NOMO-1 (cell line): ENCODE measurements at regions not wholly inside any gene's neighbourhood (a gene's known extent, or its start where the extent isn't known, plus 50 kb on each side); places are given as distances from the start of the nearest gene placed in this dataset.

ENCODE experiments used
- DNase-seq, 2 experiments: peaks; one replicate each; lab custom pipeline; 2025; ENCODE audit not compliant: unreplicated experiment in 2 of 2; lab: John Stamatoyannopoulos, UW

DNA sequence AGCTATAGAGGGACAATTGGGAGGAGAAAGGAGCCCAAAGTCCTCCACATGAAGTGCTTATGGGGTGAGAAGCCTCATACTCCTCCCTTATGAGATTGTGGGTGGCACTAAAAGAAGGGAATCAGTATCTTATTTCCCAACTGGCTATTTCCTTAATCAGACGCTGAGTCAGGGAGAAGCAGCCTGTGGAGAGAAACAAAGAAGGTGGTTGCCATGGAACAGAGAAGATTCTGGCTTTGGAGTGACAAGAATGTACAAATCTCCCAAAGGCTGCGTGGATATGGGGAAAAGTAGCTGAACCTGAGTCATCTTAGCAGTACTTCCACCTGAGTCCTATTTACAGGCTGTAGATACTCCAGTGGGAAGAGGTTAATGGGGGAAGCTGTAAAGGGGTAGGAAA is 115.8 kb upstream of the CWC22 start:
- DNase-seq, result no peak

DNA sequence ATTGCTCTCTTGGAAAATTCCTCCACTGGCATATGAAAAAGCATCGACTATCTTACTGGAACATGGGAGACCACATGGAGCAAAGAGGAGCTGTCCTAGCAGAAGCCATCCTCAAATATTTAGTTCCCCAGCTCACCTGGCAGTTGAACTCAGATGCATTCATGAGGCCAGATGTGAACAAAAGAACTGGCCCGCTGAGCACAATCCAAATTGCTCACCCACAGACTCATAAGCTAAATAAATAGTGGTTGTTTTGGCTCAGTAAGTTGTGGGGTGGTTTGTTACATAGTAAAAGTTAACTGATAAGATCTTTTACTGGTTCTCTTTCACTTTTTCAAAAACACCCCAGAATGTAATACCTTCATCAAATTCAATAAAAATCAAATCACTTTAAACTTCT is 108.6 kb upstream of the CWC22 start:
- no peak for DNase-seq

DNA sequence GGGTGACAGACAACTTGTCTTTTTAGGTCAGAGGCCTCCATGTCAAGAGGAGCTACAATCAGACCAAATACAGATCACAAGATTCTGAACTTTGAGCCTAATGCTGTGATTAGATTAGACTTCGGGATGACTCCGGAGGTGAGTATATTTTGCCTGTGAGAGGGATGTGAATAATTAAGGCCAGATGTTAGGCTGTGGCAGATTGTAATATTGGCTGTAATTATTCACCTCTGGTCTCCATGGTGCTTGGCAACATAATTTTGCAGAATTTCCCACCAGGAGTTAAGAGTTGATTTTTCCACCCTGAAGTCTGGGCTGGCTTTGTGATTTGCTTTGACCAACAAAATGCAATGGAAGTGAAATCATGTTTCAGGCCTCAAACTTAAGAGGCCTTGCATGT is 108.2 kb upstream of the CWC22 start:
- DNase-seq, result no peak

DNA sequence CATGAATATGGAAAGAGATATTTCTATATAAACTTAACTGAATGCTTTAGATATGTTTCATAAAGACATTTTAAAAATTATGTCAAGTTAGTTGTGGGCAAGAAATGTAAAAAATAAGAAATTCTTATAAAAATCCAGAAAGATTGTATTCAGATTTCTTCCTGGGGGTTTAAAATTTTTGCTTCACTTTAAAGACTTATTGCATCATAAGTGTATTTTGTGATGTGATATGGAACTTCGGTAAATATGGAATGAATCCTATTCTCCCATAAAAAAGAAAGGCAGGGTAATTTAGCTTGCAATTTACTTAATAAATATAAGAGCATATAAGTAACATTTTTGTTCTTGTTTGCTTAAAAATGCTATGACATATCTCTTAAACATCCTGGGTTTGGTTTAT is 104.8 kb upstream of the CWC22 start:
- no peak for DNase-seq

DNA sequence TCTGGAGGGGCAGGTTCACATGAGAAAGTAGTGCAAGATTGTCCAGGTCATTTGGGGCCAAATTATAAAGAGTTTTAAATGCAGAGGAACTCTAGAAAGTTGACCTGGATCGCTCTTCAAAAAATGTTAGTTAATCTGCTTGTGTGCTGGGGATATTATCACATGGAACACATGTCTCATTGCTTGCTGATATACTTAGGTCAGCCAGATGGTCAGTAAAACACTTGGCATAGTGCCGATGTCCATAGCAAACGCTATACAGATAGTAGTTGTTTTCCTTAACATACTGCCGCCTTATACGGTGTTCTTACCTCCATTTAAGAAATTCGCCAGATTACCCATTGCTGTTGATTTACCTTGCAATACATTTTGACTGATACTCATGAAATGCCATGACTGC is 103.4 kb upstream of the CWC22 start:
- no peak for DNase-seq

DNA sequence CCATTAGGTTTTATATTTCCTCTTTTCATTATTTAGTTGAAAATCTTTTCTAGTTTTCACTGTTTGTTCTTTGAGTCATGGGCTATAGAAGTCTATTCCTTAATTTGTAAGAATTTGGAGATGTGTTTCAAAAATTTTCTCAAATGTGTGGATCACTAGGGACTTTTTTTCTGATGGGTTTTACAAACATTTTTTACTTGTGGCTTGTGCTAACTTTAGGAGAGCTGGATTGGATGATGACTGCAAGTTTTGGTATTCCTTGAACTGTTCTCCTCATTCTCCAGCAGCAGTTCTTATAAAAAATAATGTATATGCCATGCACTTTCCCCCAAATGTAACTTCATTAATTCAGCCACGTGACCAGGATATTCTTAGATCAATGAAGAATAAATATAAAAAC is 94.7 kb upstream of the CWC22 start:
- DNase-seq, result no peak

DNA sequence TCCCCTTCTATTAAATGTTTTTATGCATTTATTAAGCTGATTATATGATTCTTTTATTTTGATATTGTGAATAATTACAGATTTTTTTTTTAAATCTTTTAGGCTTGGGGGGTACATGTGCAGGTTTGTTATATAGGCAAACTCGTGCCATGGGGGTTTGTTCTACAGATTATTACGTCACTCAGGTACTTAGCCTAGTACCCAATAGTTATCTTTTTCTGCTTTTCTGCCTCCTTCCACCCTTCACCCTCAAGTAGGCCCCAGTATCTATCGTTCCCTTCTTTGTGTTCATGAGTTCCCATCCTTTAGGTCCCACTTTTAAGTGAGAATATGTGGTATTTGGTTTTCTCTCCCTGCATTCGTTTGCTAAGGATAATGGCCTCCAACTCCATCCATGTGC is 92.2 kb upstream of the CWC22 start:
- no peak for DNase-seq

DNA sequence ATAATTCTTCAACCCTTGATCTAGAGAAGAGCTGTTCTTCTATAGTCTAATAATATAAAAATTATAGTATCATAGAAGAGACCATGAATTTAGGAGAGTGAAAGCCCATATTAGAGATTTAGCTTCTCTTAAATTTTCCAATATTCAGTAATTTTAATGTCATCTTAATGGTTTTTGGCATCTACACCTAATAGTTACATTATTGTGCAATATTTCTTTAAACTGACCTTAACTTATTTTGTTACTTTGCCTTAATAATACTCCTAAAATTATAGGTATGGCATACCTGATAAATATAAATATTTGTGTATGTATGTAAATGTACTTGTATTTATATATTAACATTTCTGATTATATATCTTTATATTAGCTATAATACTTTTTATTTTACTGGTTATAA is 78.0 kb upstream of the CWC22 start:
- DNase-seq, result no peak

DNA sequence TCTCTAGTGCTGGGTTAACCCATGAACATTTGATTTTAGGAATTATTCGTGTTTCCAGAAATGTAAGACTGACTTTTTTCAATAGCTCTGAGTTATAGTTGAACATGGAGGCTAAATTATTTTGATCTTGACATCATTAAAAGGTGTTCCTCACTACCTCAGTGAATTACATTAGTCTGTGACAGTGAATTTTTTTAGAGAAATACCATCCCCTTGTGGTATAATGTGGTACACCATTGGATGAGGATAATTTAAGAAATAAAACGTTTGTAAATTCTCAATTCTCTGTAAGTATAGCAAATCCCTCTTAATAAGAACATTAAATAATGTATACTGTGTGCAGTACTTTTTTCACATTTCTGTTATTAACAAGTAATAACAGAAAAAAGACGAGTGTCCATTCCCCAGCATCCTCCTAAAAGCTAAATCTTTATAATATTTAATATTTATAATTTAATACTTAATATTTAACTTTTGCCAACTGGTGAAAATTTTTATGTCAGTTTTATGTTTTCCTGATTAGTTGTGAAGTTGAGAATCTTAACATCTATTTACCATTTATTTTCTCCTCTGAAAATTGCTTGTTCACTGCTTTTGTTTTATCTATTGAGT is 70.3 kb upstream of the CWC22 start:
- DNase-seq, result no peak

DNA sequence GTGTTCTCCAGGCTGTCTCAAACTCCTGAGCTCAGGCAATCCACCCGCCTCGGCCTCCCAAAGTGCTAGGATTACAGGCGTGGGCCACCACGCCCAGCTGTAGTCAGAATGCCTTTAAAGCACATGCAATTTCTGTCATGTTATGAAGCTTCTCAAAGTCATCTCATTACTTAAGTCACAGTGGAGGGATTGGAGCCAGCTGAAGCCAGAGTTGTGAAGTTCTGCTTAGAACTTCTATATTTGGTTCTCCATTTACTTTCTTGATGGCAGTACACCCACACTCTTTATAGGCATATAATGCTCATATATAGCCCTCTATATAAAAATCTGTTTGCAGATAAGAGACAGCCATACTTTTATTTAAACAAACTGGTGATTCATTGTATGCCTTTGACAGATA is 68.8 kb upstream of the CWC22 start:
- DNase-seq, result no peak

DNA sequence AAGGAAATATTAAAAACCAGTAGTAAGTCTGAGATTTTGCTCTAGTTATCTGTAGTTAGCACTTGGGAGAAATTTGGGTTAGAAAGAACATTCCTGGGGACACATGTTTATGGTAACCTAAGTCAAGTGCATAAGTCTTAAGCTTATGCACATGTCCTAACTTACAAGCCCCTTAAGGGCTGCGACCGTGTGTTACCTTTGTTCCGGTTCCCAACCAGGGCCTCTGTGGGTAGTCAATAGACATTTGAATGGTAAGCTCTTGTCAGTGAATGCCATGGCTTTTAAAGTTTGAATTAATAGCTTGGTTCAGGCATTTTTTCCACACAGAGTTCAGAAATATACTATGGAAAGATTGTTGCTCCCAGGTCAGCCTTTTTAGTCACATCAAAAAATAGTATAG is 64.7 kb upstream of the CWC22 start:
- no peak for DNase-seq

DNA sequence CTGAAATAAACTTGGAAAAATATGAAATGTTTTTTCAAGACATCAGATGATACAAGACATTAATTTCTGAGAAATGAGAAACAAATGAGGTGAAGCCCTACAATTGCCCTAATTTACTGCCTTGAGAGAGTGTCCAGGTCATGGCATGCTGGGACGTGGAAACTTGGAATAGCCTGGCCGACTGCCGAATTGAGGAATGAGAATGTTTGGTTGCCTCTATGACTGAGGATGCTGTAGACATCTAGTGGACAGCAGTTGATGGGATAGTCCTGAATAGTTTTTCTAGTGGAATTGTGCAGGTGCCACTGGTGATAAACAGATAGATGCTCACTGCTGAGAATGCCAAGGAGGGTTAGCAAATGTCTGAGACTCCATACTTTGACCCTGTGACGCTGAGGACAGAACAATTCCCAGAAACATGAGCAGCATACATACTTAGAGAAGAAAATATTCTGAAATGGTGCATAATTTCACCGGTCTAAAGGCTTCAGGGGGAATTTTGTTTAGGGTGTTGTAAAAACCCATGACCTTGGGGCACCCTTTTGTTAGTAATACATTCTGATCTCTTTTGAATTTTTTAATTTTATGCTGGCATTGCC is 56.5 kb upstream of the CWC22 start:
- no peak for DNase-seq

DNA sequence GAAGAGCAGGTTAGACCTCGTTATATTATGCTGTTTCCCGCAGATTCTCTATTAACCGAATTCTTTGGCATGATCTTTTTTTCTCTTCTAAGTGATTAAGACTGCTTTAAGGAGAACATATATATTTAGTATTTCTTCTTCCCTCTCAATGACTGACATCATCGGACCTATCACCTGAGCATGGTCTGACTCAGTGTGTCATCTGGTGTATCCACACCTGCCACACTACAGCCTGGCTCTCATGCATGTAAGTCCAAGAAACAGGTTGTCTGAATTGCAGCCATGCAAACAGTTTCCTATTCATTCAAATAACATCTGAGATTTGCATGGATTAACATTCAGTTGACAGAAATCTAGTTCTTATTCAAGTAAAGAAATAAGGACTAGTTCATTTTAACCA is 55.1 kb upstream of the CWC22 start:
- no peak for DNase-seq

DNA sequence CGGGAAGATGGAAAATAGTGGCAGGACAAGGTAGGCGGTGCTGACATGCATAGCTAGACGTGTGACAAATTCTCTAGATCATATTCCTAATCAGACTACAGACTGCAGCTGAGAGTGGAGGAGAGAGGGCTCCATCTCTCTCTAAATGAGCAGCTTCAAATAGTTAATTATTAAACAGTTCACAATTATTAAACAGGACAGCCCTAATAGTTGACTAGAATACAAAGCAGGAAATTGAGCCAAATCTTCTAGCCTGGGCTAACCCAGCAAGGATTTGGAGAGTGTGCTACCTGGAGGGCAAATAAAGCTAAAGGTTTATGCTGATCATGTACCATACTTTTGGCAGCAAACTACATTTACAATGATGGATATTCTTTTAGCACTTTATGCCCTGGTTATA is 54.4 kb upstream of the CWC22 start:
- no peak for DNase-seq

DNA sequence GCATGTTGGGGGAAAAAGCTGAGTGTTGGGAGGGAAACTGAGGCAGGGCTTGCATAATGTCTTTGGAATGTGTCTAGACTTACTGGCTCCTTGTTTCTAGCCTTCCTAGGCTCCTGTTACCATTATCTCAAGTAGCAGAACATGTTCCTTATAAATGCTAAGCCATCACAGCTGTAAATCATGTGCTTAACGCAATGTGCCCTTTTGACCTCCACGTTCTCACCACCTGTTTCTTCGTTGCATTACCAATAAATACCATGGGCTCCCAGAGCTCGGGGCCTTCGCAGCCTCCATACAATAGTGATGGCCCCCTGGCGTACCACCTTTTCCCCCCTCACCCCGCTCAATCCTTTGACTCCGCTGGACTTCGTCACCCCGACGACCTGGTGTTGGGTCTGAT is 54.0 kb upstream of the CWC22 start:
- DNase-seq, result no peak

DNA sequence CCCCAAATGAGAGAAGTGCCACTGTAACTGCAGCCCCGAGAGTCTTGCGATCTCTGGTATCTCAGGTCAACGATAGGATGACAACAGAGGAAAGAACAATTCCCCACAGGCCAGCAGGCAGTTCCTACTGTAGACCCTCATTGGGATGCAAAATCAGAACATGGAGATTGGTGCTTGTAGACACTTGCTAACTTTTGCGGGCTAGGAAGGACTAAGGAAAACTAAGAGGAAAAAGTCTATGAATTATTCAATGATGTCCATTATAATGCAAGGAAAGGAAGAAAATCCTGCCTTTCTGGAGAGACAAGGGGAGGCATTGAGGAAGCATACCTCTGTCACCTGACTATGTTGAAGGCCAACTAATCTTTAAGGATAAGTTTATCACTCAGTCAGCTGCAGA is 51.9 kb upstream of the CWC22 start:
- no peak for DNase-seq

DNA sequence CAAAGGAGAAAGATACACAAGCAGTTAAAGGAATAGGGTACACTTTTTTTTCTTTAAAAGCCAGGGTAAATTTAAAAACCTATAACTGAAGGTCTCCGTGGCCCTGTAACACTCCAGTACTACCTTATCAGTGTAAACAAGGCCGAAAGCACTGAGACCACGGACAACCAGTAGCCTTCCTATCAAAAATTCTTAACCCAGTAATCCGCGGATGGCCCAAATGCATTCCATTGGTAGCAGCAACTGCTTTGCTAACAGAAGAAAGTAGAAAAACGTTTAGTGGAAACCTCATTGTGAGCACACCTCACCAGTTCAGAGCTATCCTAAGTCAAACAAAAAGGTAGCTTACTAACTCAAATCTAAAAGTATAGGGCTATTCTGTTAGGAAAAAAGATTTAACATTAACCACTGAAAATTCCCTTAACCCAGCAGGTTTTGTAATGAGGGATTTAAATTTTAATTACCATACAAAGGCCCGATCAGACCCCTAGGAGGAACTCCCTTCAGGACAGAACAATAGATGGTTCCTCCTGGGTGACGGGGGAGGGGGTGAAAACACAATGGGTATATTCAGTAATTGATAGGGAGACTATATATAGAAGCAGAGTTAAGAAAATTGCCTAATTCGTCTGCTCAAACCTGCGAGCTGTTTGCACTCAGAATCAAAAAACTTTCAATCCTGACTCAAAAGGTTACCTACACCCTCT is 50.8 kb upstream of the CWC22 start:
- no peak for DNase-seq
